PC-9 (cell line): ENCODE measurements at regions not wholly inside any gene's neighbourhood (a gene's known extent, or its start where the extent isn't known, plus 50 kb on each side); places are given as distances from the start of the nearest gene placed in this dataset.

Source experiments
- BruUV-seq: library from RNA; stranded (reverse); fragments of 400-500 nt; replicated peaks from 2 replicates; lab custom pipeline; 2021; lab: Mats Ljungman, UMichigan
- CTCF ChIA-PET: fragments of 300-600 bp; sonication (Branson Sonifier 250); formaldehyde crosslinking; loops from one replicate; lab custom pipeline; 2022; ENCODE audit warnings: antibody characterized with exemption; lab: Charles Lee
- POLR2A ChIA-PET: fragments of 300-600 bp; sonication (Branson Sonifier 250); formaldehyde crosslinking; loops from one replicate; lab custom pipeline; 2022; ENCODE audit warnings: antibody characterized with exemption; ENCODE audit not compliant: unreplicated experiment; lab: Charles Lee
- DNase-seq, 2 experiments: peaks; one replicate each; pipeline versions ENCODE4 v3.0.0 to v3.0.0-alpha.2; 2015 to 2022; ENCODE audit warnings: mixed read lengths in 1 of 2
- H2AFZ ChIP-seq: fragments of 200-600 bp; sonication (generic); 2 replicates; pipeline ENCODE4 v1.8.1; 2017; ENCODE audit warnings: antibody characterized with exemption
- H3F3A ChIP-seq: fragments of 200-600 bp; sonication (generic); 2 replicates; pipeline ENCODE4 v1.8.1; 2017; ENCODE audit warnings: antibody characterized with exemption, mild to moderate bottlenecking, low read depth; ENCODE audit not compliant: insufficient read depth
- H3K27ac ChIP-seq: fragments of 200-600 bp; sonication (generic); 2 replicates; pipeline ENCODE4 v1.6.1; 2016; ENCODE audit warnings: mixed run types
- H3K27me3 ChIP-seq: fragments of 200-600 bp; sonication (generic); 2 replicates; pipeline ENCODE4 v1.6.1; 2016; ENCODE audit warnings: low read depth, mixed run types; ENCODE audit not compliant: insufficient read depth
- H3K36me3 ChIP-seq: fragments of 200-600 bp; sonication (generic); 2 replicates; pipeline ENCODE4 v1.6.1; 2016; ENCODE audit warnings: low read depth, mixed run types
- H3K4me1 ChIP-seq: fragments of 200-600 bp; sonication (generic); replicated peaks from 2 replicates; pipeline ENCODE4 v1.6.1; 2016; ENCODE audit warnings: mixed run types; ENCODE audit not compliant: insufficient read depth
- H3K4me2 ChIP-seq: fragments of 200-600 bp; sonication (generic); 2 replicates; pipeline ENCODE4 v1.6.1; 2017; ENCODE audit warnings: mixed run types
- H3K4me3 ChIP-seq: fragments of 200-600 bp; sonication (generic); 2 replicates; pipeline ENCODE4 v1.6.1; 2016; ENCODE audit warnings: mixed run types
- H3K79me2 ChIP-seq: fragments of 200-600 bp; sonication (generic); 2 replicates; pipeline ENCODE4 v1.6.1; 2017; ENCODE audit warnings: low read depth, mixed run types
- H3K9me2 ChIP-seq: fragments of 200-600 bp; sonication (generic); 2 replicates; pipeline ENCODE4 v1.8.1; 2017; ENCODE audit warnings: mild to moderate bottlenecking; ENCODE audit not compliant: insufficient read depth
- H3K9me3 ChIP-seq: fragments of 200-600 bp; sonication (generic); 2 replicates; pipeline ENCODE4 v1.8.1; 2016; ENCODE audit warnings: low read depth; ENCODE audit not compliant: insufficient read depth
- H4K20me1 ChIP-seq: fragments of 200-600 bp; sonication (generic); 2 replicates; pipeline ENCODE4 v1.8.1; 2017; ENCODE audit not compliant: insufficient read depth
- CTCF ChIP-seq: fragments of 200-600 bp; sonication (generic); conservative IDR thresholded peaks from 2 replicates; pipeline ENCODE4 v1.6.1; 2017; ENCODE audit warnings: mixed run types, antibody characterized with exemption, mild to moderate bottlenecking, moderate library complexity
- EZH2 ChIP-seq: fragments of 200-600 bp; sonication (generic); IDR thresholded peaks from 2 replicates; pipeline ENCODE4 v1.8.0; 2017; ENCODE audit warnings: antibody characterized with exemption, low read depth
- intact Hi-C: fragments of 100-400 bp; cut with micrococcal nuclease; formaldehyde crosslinking; loops from one replicate; pipeline ENCODE4 v1.10.0; 2022; ENCODE audit not compliant: unreplicated experiment

- BruUV-seq: no TSS peak
- H3K27ac ChIP-seq: no peak overlapping the region
- H3K27me3 ChIP-seq: no peaks in the 10 kb centered on the region
- H3K9me2 ChIP-seq: 0 out of 2 replicates have a peak, but pooled peaks cover 6% of the 10 kb centered on the region
- H3K4me2 ChIP-seq: no peak overlapping the region
- H3K4me3 ChIP-seq: no peak overlapping the region
- H3K9me3 ChIP-seq: 0 out of 2 replicates have a peak, but pooled peaks cover 8% of the 10 kb centered on the region
- no peaks in the 10 kb centered on the region for H3K79me2 ChIP-seq
- no peaks in the 10 kb centered on the region for H3K36me3 ChIP-seq
- H3K4me1 ChIP-seq: no peaks in the 10 kb centered on the region; the same call in 1 of the 2 replicates
- DNase-seq: no peak
- intact Hi-C loops: no loop called here
- CTCF ChIA-PET: no interaction called here
- POLR2A ChIA-PET: no interaction called here
- TF ChIP-seq CTCF (no peak), EZH2 (no peak)
- no peaks in the 10 kb centered on the region for H3F3A ChIP-seq
- H2AFZ ChIP-seq: no peak overlapping the region
- no peaks in the 10 kb centered on the region for H4K20me1 ChIP-seq
These were observed 513.4 kb upstream of the NETO1 start for GRCh38 chr18:73381016-73381698.

GRCh38 chr18:73366713-73367112, 498.9 kb upstream of the NETO1 start:
- no TSS peak for BruUV-seq

GRCh38 chr18:73365018-73365417, 497.2 kb upstream of the NETO1 start:
- ChIA-PET POLR2A (no interaction called here), CTCF (no interaction called here)
- Histone ChIP-seq H3K4me3 (no peak overlapping the region), H2AFZ (no peak overlapping the region), H4K20me1 (no peaks in the 10 kb centered on the region), H3F3A (no peaks in the 10 kb centered on the region), H3K27me3 (no peaks in the 10 kb centered on the region), H3K9me3 (no peaks in the 10 kb centered on the region), H3K4me2 (no peak overlapping the region), H3K79me2 (no peaks in the 10 kb centered on the region), H3K27ac (no peak overlapping the region), H3K36me3 (no peaks in the 10 kb centered on the region), H3K4me1 (no peaks in the 10 kb centered on the region), H3K9me2 (no peaks in the 10 kb centered on the region)
- intact Hi-C loops: no loop called here
- no peak for DNase-seq
- no TSS peak for BruUV-seq
- TF ChIP-seq CTCF (no peak), EZH2 (no peak)

More at GRCh38 chr18:73366713-73367112, 498.9 kb upstream of the NETO1 start:
- TF ChIP-seq CTCF: no peak
- TF ChIP-seq EZH2: no peak
- Histone ChIP-seq H3F3A (no peaks in the 10 kb centered on the region), H4K20me1 (no peaks in the 10 kb centered on the region), H3K4me2 (no peak overlapping the region), H3K4me1 (no peaks in the 10 kb centered on the region), H3K79me2 (no peaks in the 10 kb centered on the region), H3K27me3 (no peaks in the 10 kb centered on the region), H3K27ac (no peak overlapping the region), H3K9me3 (peaks cover 11% of the 10 kb centered on the region; the same call in 1 of the 2 replicates), H3K9me2 (no peaks in the 10 kb centered on the region), H2AFZ (no peak overlapping the region), H3K4me3 (no peak overlapping the region), H3K36me3 (no peaks in the 10 kb centered on the region)
- CTCF ChIA-PET: no interaction called here
- intact Hi-C loops: no loop called here
- DNase-seq: no peak
- POLR2A ChIA-PET: no interaction called here
